ENCODE measurements at regions not wholly inside any gene's neighbourhood (a gene's known extent, or its start where the extent isn't known, plus 50 kb on each side); places are given as distances from the start of the nearest gene placed in this dataset.

DNA sequence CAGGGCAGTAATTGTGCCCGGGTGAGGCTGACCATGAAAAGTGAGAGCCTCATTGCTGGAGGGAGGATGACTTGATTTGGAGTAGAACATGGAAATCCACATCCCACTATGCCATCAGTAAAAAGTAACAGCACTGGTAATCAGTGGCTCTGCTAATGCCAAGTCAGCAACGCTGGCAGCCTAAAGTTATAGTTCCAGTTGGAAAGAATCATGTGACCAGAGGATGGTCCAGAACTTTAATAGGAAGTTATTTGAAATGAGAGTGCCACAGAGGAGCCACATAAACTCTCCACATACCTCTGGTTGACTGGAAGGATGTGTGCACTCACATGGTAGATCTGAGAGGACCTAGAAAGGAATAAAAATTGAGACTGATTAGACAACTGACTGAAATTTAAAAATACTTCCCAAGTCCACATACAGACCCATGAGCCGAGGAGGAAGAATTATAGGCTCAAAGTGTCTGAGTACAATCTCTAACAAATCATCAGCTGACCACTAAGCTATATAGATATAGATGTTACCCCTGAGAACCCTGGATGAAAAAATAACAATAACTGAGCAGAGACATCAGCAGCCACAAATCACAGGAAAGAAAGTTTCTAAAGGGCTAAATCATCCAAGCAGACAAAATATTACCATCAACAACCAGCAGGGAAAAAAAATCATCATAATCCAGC is 346.8 kb downstream of the STK39 start:
- H3K4me3 ChIP-seq (ENCODE audit: low read depth, low read length), result no peak overlapping the region
- TF ChIP-seq, protein P1, sequence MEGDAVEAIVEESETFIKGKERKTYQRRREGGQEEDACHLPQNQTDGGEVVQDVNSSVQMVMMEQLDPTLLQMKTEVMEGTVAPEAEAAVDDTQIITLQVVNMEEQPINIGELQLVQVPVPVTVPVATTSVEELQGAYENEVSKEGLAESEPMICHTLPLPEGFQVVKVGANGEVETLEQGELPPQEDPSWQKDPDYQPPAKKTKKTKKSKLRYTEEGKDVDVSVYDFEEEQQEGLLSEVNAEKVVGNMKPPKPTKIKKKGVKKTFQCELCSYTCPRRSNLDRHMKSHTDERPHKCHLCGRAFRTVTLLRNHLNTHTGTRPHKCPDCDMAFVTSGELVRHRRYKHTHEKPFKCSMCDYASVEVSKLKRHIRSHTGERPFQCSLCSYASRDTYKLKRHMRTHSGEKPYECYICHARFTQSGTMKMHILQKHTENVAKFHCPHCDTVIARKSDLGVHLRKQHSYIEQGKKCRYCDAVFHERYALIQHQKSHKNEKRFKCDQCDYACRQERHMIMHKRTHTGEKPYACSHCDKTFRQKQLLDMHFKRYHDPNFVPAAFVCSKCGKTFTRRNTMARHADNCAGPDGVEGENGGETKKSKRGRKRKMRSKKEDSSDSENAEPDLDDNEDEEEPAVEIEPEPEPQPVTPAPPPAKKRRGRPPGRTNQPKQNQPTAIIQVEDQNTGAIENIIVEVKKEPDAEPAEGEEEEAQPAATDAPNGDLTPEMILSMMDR (IDR thresholded peaks at IDR 0.05; ENCODE audit: low read depth, low read length, missing control alignments), result no peak
- DNase-seq (ENCODE audit: low read depth), result no peak

DNA sequence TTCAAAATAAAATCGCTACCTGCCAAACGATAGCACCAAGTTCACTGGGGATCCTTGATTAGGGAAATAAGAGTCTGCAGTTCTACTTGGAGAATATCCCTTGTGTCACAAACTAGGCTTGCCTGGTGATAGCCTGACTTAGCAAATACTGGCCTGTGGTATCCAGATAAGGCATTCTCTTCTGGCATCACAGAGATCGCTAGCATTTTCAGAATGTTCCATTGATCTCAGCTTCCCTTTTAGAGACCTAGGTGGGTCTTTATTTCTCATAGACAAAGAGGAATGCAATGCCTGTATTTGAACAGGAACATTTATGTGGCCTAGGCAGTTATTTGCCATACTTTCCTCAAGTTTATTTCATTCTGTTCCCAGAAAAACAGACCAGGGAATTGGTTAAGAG is 349.1 kb downstream of the STK39 start:
- no peak for DNase-seq (ENCODE audit: low read depth)
- H3K4me3 ChIP-seq (ENCODE audit: low read depth, low read length), result no peak overlapping the region
- TF ChIP-seq, protein P1 (IDR thresholded peaks at IDR 0.05; ENCODE audit: low read depth, low read length, missing control alignments), result no peak

DNA sequence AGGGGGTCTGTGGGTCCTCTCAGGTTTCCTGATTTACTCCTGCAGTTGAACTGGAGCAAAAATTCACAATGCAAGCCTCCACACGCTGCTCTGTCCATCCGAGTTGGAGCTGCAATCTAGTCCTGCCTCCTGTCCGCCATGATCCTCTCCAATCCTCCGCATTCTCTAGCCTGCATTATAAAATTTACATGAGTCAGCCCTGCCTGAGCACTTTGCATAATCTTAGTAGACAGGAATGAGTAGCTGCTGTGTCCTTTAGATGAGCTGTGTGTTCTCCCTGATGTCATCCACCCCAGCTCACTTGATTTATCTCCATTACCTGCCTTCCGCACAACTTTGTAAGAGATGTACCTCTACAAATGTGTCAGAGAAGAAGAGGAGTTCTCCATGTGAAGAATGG is 355.6 kb downstream of the STK39 start:
- no peak overlapping the region for H3K4me3 ChIP-seq (ENCODE audit: low read depth, low read length)
- no peak for DNase-seq (ENCODE audit: low read depth)
- TF ChIP-seq, protein P1 (IDR thresholded peaks at IDR 0.05; ENCODE audit: low read depth, low read length, missing control alignments), result no peak

DNA sequence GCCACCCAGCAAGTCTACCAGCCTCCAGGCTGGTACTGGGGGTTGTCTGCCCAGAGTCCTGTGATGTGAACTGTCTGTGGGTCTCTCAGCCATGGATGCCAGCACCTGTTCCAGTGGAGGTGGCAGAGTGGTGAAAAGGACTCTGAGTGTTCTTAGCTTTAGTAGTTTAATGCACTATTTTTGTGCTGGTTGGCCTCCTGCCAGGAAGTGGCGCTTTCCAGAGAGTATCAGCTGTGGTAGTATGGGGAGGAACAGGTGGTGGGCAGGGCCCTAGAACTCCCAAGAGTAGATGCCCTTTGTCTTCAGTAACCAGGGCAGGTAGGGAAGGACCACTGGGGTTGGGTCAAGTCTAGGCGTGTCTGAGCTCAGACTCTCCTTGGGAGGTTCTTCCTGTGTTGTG is 356.7 kb downstream of the STK39 start:
- H3K4me3 ChIP-seq (ENCODE audit: low read depth, low read length), result no peak overlapping the region
- DNase-seq (ENCODE audit: low read depth), result no peak
- TF ChIP-seq, protein P1 (IDR thresholded peaks at IDR 0.05; ENCODE audit: low read depth, low read length, missing control alignments), result no peak

DNA sequence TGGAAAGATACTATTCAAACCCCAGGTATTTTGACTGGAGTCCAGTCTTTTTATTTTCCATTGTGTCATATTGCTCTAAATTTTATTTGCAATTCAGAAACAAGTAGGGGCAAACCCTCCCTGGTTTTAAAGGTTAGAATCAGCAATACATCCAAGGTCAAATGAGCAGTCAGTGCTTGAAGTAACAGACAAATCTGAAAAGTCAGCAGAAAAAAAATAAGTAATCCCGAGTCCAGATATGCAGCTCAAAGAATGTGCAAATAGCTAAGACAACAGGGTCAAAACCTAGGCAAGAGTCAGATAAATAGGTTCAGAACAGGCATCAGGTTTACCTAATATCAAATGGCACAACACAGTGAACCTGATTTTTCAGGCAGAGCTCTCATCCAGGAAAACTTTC is 367.0 kb downstream of the STK39 start:
- no peak for DNase-seq (ENCODE audit: low read depth)
- no peak overlapping the region for H3K4me3 ChIP-seq (ENCODE audit: low read depth, low read length)
- TF ChIP-seq, protein P1 (IDR thresholded peaks at IDR 0.05; ENCODE audit: low read depth, low read length, missing control alignments), result no peak

DNA sequence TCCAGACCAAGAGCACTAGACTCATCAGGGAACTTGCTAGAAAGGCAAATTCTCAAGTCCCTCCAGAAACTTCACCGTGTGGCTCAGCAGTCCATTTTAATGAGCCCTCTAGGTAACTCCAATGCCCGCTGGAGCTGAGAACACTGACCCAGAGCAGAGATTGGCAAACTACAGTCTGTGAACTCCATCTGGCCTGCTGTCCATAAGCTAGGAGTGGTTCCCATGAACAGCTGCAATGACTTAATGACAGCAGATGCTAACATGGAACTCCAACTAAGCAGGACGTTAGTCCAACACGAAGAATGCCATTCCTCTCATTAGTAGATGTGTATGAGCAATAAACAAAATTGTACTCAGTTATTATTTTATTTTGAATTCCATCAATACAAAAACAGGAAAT is 371.9 kb downstream of the STK39 start:
- no peak overlapping the region for H3K4me3 ChIP-seq (ENCODE audit: low read depth, low read length)
- DNase-seq (ENCODE audit: low read depth), result no peak
- TF ChIP-seq, protein P1 (IDR thresholded peaks at IDR 0.05; ENCODE audit: low read depth, low read length, missing control alignments), result no peak

DNA sequence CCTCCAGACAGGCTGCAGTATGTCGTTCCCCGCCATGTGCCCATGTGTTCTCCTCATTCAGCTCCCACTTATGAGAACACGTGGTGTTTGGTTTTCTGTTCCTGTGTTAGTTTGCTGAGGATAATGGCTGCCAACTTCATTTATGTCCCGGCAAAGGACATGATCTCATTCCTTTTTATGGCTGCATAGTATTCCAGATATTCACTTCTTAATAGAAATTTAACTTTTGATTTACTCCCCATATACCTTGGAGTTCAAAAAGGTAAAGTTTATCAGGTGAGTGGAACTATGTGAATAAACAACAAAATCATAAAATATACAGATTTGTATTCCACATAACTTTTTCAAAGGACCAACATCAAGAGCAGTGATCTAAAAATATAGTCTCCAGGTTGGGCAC is 372.6 kb downstream of the STK39 start:
- TF ChIP-seq, protein P1 (IDR thresholded peaks at IDR 0.05; ENCODE audit: low read depth, low read length, missing control alignments), result no peak
- H3K4me3 ChIP-seq (ENCODE audit: low read depth, low read length), result no peak overlapping the region
- no peak for DNase-seq (ENCODE audit: low read depth)

All from GM12864 (cell line).